GM12873 (cell line): ENCODE measurements at regions not wholly inside any gene's neighbourhood (a gene's known extent, or its start where the extent isn't known, plus 50 kb on each side); places are given as distances from the start of the nearest gene placed in this dataset.
A peak's percentile ranks its signal among the peaks of the same experiment; 100 is the strongest.

ENCODE experiments used
- TF ChIP-seq, protein P1 (sequence below): IDR thresholded peaks from 2 replicates; pipeline ENCODE4 v1.5.1; 2012; ENCODE audit warnings: low read depth, mild to moderate bottlenecking, moderate library complexity, low read length, control low read depth; ENCODE audit not compliant: insufficient read depth; ENCODE audit errors: missing control alignments

DNA sequence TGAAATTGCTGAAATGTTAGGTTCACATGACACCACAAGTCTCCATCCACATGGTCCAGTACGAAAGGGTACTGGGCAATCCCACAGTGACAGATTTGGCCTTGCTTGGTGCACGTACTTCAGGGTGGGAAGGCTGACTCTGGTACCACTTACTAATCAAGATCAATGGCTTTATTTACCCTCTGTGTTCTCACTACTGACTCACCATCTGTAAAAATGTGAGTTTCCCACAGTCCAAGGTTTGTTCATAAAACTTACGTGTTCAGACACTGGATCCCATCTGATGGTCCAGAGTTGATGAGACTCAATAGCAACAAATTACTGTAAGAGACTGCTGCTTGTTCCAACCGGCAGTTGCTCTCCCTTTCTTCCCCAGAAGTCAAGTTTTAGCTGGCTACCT is 231.7 kb downstream of the LMX1A start:
- TF ChIP-seq, protein P1, sequence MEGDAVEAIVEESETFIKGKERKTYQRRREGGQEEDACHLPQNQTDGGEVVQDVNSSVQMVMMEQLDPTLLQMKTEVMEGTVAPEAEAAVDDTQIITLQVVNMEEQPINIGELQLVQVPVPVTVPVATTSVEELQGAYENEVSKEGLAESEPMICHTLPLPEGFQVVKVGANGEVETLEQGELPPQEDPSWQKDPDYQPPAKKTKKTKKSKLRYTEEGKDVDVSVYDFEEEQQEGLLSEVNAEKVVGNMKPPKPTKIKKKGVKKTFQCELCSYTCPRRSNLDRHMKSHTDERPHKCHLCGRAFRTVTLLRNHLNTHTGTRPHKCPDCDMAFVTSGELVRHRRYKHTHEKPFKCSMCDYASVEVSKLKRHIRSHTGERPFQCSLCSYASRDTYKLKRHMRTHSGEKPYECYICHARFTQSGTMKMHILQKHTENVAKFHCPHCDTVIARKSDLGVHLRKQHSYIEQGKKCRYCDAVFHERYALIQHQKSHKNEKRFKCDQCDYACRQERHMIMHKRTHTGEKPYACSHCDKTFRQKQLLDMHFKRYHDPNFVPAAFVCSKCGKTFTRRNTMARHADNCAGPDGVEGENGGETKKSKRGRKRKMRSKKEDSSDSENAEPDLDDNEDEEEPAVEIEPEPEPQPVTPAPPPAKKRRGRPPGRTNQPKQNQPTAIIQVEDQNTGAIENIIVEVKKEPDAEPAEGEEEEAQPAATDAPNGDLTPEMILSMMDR: no peak

DNA sequence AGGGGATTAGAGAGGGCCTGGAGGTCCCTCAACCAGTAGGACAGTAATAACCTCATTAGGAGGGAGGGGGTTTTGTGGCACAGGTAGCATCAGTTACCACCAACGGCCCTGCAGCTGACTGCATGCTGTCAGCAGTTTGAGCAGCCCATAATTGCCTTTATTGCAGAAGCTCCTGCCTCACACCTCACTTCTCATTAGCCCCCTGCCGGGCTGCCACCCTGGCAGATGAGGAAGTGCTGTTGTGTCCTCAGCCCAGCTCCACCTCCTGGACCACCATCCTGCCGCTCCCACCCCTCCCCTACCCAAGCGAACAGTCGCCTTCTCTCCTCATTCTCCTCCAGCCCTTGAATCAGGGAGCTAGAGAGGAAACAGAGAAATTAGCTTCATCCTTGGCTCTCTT is 237.4 kb downstream of the LMX1A start:
- TF ChIP-seq, protein P1: no peak

DNA sequence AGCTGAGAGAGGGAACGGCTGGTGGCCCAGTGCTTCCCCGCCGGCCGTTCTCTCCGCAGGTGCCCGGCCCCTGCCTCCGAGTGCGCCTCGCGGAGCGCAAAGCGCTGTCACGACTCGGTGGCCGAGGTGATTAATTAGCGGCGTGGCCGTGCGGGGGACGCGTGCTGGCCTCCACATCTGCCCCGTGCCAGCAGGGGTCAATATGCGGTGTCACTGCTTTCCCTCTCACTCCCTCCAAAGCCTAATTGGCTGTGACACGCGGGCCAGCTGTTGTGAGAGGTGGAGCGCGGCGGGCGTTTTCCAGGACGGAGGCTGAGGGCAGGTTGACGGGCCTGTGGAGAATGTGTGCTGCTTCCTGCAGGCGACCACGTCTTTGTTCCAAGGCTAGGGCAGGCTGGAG is 239.0 kb downstream of the LMX1A start:
- TF ChIP-seq, protein P1: no peak

DNA sequence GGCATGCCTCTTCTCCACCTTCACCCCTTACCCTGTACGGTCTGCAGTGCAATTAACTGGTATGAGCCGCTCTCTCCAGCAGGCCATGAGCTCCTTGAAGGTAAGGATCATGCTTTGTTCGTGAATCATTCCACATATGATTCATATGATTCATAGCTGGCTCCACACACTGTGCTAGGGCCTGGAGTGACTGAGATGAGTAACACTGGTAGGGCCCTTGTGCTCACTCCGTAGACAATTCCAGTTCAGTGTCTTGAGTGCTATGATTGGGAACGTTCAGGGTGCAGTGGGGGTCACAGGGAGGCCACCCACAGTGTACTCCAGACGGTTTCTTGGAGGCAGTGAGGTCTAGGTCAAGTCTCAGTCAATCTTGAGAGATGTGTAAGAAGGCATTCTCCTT is 239.8 kb downstream of the LMX1A start:
- TF ChIP-seq, protein P1: no peak

DNA sequence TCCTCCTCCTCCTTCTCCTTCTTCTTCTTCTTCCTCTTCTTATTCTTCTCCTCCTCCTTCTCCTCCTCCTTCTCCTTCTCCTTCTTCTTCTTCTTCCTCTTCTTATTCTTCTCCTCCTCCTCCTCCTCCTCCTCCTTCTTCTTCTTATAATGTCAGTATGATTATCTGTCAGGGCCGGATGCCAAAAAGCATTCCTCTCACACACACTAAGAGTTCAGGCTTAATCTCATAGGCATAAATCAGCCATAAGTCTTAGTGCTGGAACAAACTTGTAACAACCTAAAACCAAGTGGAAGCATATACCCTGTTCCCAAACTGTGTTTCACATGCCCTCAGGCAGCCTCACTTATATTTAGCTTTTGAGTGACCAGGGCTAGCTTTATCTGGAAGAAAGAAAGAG is 240.3 kb downstream of the LMX1A start:
- TF ChIP-seq, protein P1: no peak

DNA sequence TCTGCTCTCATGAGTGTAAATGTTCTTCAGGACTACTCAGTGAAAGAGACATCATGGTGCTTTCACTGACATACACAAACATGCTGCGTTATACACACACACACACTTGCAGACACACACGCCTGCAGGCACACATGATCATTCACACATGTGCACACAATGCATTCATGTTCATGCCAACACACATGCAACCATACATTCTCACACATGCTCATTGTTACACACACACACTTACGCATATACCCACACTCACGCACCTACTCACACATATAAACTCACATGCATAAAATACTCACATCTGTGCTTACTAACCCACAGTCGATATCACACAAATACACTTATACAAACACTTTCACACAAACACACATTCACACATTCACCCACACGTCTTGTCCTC is 241.6 kb downstream of the LMX1A start:
- TF ChIP-seq, protein P1: no peak

DNA sequence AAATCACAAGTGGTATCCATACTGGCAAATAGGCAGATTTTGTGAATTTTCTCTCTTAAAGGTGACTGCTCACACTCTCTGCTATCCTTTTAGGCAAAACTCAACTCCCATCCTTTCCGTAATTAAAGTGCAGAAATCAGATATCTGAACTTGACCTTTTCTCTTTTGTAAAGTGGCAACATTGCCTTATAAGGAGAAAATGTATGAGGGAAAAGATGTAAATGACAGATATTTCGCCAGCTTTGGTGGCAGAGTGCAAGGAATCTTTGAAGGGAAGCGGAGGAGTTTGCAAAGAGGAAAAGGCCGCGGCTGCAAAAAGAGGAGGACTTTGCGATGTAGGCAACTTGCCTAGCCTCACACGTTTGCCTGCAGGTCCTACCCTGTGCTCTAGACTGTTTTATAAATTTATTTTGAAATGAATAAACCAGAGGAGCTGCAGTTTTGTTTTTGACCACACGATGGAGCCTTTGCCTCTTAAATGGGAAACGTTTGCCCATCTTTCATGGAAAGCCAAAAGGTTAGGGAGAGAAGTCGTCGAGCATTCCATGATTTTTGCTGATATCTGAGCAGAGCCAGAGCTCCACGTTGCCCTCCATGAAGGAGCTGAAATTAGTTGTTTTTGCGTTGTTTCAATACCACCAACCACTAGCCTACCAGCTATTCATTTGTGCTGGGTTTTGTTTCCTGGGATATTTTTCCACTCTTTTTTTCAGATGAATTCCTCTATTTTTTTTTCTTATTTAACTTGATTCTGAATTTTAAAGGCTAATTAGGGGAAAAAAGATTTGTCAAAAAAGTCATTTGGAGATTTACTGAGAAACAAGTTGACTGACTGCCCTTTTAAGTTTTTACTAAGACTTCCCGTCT is 242.3 kb downstream of the LMX1A start:
- TF ChIP-seq, protein P1: peak; percentile 72
